SKM-1 (cell line): ENCODE measurements at regions not wholly inside any gene's neighbourhood (a gene's known extent, or its start where the extent isn't known, plus 50 kb on each side); places are given as distances from the start of the nearest gene placed in this dataset.

Source experiments
- DNase-seq: peaks from one replicate; lab custom pipeline; 2025; ENCODE audit not compliant: unreplicated experiment; lab: John Stamatoyannopoulos, UW

DNA sequence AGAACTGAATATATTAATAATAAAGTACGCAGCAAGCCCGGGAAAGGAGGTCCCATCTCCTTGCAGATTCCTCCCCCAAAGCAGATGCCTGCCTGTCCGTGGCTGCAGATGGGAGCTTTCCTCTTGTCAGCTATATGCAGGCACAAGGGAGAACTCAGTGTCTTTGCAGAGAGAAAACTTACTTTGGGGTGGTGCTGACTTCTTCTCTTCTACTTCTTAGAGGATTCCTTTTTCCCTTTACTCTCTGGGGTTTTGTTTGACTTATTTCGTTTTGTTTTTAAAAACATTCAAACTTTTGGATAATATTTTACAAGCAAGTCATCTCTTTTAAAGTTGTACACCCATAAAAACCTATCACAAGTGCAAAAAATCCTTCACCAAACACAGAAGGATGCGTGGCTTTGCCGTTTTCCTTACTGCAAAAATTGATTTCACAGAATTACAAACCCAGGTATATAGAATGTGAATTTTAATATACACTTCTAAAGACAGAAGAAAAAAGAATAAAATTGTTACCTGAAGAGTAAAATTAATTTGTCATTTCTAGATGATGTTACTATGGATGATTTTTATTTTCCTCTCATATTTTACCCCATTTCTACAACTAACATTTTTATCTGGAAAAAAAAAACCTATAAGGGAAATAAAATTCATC, 65.3 kb upstream of the IGF1R start:
- DNase-seq, result no peak

- no peak for DNase-seq
These were observed 64.4 kb upstream of the IGF1R start for GRCh38 chr15:98583771-98584430.

GRCh38 chr15:98586066-98586465, 62.3 kb upstream of the IGF1R start:
- no peak for DNase-seq

DNA sequence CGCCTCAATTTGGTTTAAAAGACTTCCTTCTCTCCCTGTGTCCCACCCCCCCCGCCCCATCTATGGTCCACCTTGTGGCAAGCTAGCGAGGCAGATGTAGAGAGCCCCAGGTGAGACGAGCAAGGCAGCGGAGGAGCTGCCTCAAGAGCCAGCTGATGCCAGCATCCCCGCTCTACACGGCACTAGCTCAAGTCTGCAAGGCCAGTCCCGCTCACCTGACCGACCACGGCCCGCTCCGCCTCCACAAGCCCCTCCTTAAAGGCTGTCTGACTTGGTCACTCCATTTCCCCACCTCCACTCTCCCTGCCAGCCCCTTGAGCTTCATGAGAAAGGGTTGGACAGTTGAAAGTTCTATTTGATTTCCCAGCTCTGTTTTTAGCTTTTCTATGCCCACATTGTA, 56.2 kb upstream of the IGF1R start:
- no peak for DNase-seq

DNA sequence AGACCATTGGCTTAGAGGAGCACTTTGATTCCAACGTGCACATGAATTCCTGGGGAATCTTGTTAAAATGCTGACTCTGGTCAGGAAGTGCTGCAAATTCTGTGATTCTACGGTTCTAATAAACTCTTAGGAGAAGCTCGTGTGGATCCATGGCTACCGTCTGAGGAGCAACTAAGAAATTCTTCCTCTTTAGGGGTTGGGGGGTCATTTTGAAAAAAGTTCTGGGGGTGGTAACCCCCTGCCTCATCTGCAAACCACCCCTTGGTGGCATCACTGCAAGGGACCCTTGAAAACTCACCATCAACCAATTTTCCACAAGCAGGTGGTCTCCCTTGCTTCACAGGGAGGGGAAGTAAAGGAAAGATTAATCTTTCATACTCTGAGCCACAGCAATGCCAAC, 52.2 kb upstream of the IGF1R start:
- no peak for DNase-seq

GRCh38 chr15:98596885-98597392, 51.4 kb upstream of the IGF1R start:
- no peak for DNase-seq

DNA sequence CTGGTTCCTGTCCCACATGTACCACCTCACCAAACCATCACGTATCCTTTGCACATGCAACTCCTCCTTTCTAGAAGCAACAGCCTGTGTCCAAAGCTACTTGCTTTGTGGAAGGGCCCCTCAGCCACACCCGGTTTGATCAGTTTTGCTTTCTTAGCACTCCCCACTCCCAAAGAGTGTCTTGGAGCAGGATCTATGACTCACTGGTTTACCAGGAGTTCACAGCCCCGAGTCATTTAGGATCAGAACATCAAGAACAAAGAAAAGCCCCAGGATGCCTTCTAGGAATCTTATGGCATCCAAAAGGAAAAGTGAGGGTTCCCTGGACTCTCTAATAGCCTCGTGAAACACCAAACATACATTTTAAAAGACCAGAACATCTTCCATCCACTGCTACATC, 50.7 kb upstream of the IGF1R start:
- no peak for DNase-seq
